HG02852 (cell line): ENCODE measurements at regions not wholly inside any gene's neighbourhood (a gene's known extent, or its start where the extent isn't known, plus 50 kb on each side); places are given as distances from the start of the nearest gene placed in this dataset.

Experiments
- ATAC-seq: cut with Tn5 transposase; IDR thresholded peaks from one replicate; pipeline ENCODE4 v1.9.1; 2021; ENCODE audit warnings: mild to moderate bottlenecking, moderate library complexity; ENCODE audit not compliant: unreplicated experiment

DNA sequence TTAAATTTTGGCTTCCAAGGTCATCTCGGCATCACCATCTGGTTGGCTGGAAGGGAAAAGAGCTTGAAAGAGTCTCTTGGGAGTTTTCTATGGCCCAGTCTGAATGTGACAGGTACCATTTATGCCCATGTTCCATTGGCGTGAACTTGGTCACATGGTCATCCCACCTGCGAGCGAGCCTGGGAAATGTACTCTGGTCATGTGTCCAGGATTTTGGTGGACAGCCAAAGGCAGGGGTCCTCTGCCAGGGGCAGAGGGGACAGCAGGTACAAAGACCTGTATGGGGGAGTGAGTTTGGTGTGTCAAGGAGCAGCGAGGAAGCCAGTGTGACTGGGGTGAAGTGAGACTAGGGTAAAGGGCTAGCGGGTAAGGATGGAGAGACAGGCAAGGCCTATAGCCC is 112.6 kb downstream of the CDC5L start:
- no peak for ATAC-seq

DNA sequence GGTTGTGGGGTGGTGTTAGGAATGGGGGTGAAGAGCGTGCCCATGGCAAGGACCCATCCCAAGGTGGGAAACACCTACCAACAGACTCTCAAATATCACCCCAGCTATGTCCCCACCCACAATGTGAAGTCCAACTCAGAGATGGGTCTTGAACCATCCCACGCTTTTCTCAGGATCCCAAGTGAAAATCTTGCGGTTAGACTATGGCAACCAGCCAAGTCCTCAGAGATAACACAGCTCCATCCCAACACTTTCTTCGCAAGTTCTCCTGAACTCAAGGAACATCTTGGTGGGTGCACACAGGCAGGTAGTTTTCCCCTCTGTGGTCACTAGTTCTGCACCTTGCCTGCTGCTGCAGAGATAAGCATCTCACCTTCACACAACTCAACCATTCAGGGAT is 116.0 kb downstream of the CDC5L start:
- ATAC-seq, result no peak

DNA sequence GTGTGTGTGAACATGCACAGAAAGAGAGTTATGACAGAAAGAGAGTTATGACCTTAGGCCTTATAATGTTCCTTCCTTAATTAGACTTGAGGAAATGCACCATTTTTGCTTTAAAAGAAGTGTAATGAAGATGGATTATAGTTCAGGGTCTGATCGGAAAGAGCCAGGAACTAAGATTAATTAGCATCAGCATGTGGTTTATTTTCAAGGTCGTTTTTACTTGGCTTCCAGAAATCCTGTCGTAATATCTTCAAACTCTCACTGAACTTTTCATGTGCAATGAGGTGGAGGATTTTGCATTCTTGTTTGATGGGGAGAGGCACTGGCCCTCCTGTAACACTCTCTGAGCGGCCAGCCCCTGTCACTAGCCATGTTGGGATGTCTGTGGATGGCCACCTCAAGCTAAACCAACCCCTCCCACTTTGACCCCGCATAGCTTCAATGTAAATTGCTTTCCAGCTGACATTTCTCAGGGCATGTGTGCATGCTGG is 116.8 kb downstream of the CDC5L start:
- no peak for ATAC-seq

- ATAC-seq, result no peak
Measured at GRCh38 chr6:44505751-44506150, 118.2 kb downstream of the CDC5L start.

DNA sequence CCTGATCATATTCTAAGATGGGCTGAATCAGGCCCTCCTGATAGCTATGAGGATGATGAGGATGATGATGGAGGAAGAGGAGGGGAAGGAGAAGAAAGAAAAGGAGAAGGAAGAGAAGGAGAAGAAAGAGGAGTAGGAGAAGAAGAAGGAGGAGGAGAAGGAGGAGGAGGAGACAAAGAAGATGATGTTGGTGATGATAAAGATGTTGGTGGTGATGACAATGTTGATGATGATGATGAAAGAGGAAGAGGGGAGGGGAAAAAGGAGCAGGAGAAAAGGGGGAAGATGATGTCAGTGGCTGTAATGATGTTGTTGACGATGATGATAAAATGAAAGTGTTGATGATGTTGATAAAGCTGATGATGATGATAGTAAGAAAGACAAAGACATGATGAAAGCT is 119.5 kb downstream of the CDC5L start:
- no peak for ATAC-seq

GRCh38 chr6:44508646-44509045 is 121.1 kb downstream of the CDC5L start:
- ATAC-seq, result no peak

DNA sequence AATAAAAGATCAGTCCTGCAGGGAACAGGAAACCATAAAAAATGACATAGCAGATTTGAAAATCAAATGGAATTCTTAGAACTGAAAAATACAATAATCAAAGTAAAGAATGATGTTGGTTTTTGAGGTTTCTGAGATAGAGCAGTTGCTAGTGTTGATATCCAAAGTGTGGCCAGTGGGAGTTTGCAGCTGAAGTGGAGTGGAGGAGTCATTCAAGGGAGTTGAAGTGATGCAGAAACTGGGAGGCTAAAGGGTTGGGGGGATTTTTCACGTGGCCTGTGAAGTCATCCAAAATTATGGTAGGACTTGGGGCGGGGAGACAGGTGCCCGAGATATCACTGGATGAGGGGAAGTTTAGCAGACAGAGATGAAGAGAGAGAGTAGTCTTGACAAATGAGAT is 123.6 kb downstream of the CDC5L start:
- no peak for ATAC-seq

GRCh38 chr6:44512868-44513741 is 125.6 kb downstream of the CDC5L start:
- ATAC-seq, result no peak

DNA sequence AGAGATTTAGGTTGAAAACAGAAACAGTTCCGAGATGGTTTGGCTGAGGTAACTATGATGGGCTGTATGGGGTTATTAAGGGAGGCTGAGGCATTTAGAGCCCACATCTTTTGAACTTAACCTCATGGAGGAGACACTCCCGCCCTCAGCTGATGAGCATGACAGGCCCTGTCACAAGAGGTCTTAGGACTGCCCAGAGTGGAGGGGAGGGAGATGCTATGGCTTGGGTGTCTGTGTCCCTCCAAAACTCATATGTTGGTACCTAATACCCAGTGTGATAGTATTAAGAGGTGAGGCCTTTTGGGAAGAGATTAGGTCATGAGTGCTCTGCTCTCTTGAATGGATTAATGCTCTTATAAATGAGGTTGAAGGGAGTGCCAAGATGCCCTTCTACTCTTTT is 126.6 kb downstream of the CDC5L start:
- no peak for ATAC-seq

DNA sequence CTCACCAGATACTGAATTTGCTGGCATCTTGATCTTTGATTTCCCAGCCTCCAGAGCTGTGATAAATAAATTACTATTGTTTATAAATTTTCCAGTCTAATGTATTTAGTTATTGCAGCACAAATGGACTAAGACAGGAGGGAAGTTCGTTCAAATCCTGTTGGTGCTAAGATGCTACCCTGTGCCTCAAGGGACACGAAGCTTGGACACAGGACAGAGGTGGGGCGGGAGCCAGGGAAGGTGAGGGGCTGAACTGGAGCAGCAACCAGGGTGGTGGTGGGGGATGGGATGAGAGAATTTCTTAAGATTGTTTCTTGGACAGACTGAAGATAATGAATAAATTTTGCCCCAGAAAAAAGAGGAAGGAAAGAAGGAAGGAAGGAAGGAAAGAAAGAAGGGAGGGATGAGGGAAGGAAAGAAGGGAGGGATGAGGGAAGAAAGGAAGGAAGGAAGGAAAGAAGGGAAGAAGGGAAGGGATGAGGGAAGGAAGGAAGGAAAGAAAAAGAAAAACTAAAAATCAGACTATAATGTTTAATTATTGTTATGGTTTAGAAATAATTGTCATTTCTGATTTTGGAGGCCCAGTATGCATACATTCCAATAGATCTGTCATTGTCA is 127.2 kb downstream of the CDC5L start:
- no peak for ATAC-seq

- no peak for ATAC-seq
Measured at GRCh38 chr6:44522871-44523270, 135.4 kb downstream of the CDC5L start.

GRCh38 chr6:44524476-44525227 is 137.1 kb downstream of the CDC5L start:
- ATAC-seq, result no peak

DNA sequence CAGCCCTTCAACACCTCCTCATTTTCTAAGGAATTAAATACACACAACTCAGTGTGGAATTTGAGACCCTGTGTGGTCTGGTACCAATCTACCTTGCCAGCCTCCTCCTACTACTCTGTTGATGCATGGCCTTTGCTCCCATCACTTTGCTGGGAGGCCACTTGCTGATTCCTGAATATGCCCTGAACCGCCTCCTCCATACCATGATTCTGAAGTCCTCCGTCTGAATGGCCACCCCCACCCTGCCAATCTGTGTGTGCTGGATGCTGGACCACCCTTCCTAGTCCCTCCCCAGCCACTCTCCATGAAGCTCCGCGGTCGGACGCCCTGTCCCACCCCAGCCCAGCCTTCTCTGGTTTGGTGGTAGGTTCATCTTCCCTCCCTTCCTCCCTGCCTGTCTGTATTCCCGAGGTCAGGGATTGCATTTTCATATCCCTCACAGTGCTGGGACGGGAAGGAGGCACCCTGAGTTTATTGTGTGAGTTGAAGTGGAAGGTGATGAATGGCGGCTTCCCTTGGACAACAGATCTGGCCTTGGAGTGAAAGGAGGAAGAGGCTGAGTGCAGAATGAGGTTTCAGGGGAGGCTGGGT is 138.3 kb downstream of the CDC5L start:
- ATAC-seq, result no peak

GRCh38 chr6:44527181-44527580 is 139.7 kb downstream of the CDC5L start:
- ATAC-seq, result no peak

- no peak for ATAC-seq
Measured at GRCh38 chr6:44527583-44528369, 140.3 kb downstream of the CDC5L start.

DNA sequence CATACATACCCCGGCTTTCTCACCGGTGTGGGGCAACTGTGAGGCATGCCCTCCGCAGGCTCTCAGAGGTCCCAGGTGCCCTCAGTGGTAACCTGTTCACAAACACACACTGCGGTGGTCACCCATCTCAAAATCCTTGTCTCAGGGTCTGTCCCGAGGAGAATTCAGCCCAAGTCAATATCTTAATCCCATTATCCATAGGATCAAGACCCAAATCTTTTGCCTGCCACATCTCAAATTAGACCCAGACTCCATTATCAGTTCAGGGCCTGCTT is 140.8 kb downstream of the CDC5L start:
- no peak for ATAC-seq

GRCh38 chr6:44528716-44529115 is 141.2 kb downstream of the CDC5L start:
- no peak for ATAC-seq

DNA sequence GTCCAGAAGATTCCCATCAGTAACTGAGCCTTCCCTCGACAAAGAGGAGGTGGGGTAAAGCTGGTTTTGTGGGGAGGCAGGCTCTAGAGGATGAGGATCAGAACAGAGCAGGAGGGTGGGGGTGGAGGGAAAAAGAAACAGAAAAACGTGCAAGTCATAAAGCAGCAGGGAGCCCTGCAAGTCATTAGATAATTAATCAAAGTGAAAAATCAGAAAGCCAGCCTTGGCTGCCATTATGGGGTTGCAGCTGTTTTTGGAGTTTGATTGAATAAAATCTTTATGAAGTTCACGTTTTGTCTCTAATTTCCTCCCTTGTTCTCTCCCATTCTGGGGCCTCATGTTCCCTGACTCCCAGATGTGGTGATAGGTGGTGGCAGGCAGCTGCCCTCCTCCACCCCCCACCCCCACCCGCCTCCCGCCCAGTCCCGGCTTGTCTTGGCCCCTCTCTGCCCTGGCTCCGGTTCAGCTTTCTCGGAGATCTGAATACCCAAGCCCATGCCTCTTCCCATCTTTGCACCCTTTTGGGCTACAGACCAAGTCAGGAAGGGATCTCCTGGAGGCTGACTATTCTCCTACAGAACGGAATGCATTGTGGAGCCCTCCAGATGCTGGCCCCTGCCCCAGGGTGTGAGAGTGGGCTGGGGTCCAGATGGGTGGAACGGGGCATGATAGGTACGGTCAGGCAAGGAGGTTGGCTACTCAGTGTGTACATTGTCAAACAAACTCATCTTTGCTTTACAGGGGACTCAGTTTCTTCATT is 141.8 kb downstream of the CDC5L start:
- ATAC-seq, result no peak

DNA sequence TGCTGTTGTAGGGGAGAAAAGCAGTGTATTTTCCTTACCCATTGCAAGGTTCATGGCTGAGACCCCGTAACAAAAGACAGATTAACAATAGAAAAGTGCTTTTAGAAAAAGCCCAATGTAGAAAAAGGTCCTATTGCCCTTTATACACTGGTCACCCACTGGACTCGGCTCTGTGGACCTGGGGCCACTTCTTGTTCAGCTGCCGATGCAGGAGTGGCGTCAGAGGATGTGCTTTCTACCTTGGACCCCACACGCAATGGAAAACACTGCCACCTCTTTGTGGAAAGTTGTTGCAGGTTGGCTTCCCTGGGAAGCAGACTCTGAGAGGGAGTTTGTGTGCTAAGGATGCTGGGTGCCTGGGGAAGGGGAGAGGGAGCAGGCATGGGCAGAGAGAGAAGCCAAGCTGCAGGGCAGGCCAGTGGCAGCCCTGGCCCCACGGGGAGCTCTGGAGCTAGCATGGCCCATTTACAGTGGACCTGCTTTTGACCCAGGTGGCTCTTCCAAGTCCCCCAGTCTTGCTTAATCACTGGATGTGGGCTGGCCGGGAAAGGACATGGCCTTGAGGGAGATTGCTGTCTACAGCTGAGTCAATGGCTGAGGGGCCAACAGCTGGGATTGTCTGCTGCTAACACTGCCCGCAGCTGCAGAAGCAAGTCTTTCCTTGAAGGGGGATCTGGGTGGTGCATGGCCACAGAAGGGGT is 142.9 kb downstream of the CDC5L start:
- no peak for ATAC-seq

DNA sequence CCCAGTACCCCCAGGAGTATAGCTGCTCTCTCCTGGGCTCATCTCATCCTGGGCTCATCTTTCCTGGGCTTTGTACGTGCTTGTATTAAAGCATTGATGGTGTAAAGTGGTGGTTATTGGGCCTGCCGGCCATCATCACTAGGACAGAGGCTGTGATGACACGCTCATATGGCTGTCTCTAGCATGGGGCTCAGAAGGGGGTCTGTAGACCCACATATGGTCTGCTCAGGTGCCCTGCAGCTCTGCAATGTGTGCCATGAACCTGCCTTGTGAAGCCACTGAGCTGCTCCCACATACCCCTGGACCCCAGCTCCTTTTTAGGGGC is 143.4 kb downstream of the CDC5L start:
- ATAC-seq, result no peak
